Neural progenitor cell (in vitro differentiated cells): ENCODE measurements at regions not wholly inside any gene's neighbourhood (a gene's known extent, or its start where the extent isn't known, plus 50 kb on each side); places are given as distances from the start of the nearest gene placed in this dataset.

ENCODE experiments used
- DNase-seq: peaks from one replicate; pipeline ENCODE4 v3.0.0-alpha.2; 2016; ENCODE audit warnings: low spot score
- H2AFZ ChIP-seq: fragments of 200-600 bp; sonication (generic); replicated peaks from 2 replicates; pipeline ENCODE4 v1.6.1; 2016; ENCODE audit warnings: antibody characterized with exemption
- H3F3A ChIP-seq: fragments of 200-600 bp; sonication (generic); 2 replicates; pipeline ENCODE4 v1.6.1; 2016; ENCODE audit warnings: antibody characterized with exemption, low read depth
- H3K27ac ChIP-seq: fragments of 200-600 bp; sonication (generic); 2 replicates; pipeline ENCODE4 v1.5.1; 2016; ENCODE audit warnings: mild to moderate bottlenecking
- H3K27me3 ChIP-seq: fragments of 200-600 bp; sonication (generic); 2 replicates; pipeline ENCODE4 v1.6.1; 2016; ENCODE audit warnings: mild to moderate bottlenecking, moderate library complexity
- H3K36me3 ChIP-seq: fragments of 200-600 bp; sonication (generic); 2 replicates; pipeline ENCODE4 v1.5.1; 2016
- H3K4me1 ChIP-seq: fragments of 200-600 bp; sonication (generic); 2 replicates; pipeline ENCODE4 v1.6.1; 2016; ENCODE audit warnings: mixed run types
- H3K4me2 ChIP-seq: fragments of 200-600 bp; sonication (generic); 2 replicates; pipeline ENCODE4 v1.6.1; 2016
- H3K4me3 ChIP-seq: fragments of 200-600 bp; sonication (generic); 2 replicates; pipeline ENCODE4 v1.5.1; 2016
- H3K79me2 ChIP-seq: fragments of 200-600 bp; sonication (generic); 2 replicates; pipeline ENCODE4 v1.6.1; 2016; ENCODE audit warnings: low read depth
- H3K9ac ChIP-seq: fragments of 200-600 bp; sonication (generic); 2 replicates; pipeline ENCODE4 v1.6.1; 2016
- H3K9me3 ChIP-seq: fragments of 200-600 bp; sonication (generic); 2 replicates; pipeline ENCODE4 v1.5.1; 2016; ENCODE audit warnings: low read depth
- H4K20me1 ChIP-seq: fragments of 200-600 bp; sonication (generic); 2 replicates; pipeline ENCODE4 v1.6.1; 2016; ENCODE audit warnings: low read depth
- H3K27ac Mint-ChIP-seq: 3 replicates; pipeline ENCODE4 v1.8.0; 2021; ENCODE audit warnings: mixed read lengths
- H3K27me3 Mint-ChIP-seq: 2 replicates; pipeline ENCODE4 v1.8.0; 2022; ENCODE audit warnings: low read depth, mild to moderate bottlenecking, inconsistent platforms, moderate library complexity, mixed read lengths; ENCODE audit not compliant: insufficient read depth
- H3K36me3 Mint-ChIP-seq: 3 replicates; pipeline ENCODE4 v1.8.0; 2021; ENCODE audit warnings: mixed read lengths
- H3K4me1 Mint-ChIP-seq: 3 replicates; pipeline ENCODE4 v1.8.0; 2021; ENCODE audit warnings: mixed read lengths
- H3K4me3 Mint-ChIP-seq: 3 replicates; pipeline ENCODE4 v1.8.0; 2021; ENCODE audit warnings: mild to moderate bottlenecking, moderate library complexity, mixed read lengths
- H3K9me3 Mint-ChIP-seq: 3 replicates; pipeline ENCODE4 v1.8.0; 2020; ENCODE audit warnings: mixed read lengths
- EZH2 ChIP-seq: fragments of 200-600 bp; sonication (generic); IDR thresholded peaks from 2 replicates; pipeline ENCODE4 v1.6.1; 2017; ENCODE audit warnings: antibody characterized with exemption, mild to moderate bottlenecking, moderate library complexity
- EZH2phosphoT487 ChIP-seq: fragments of 200-600 bp; sonication (generic); IDR thresholded peaks from 2 replicates; pipeline ENCODE4 v1.6.1; 2017; ENCODE audit warnings: antibody characterized with exemption
- TF ChIP-seq, protein P1 (sequence below): fragments of 200-600 bp; sonication (generic); IDR thresholded peaks from 2 replicates; pipeline ENCODE4 v1.5.1; 2017; ENCODE audit warnings: antibody characterized with exemption, mild to moderate bottlenecking

DNA sequence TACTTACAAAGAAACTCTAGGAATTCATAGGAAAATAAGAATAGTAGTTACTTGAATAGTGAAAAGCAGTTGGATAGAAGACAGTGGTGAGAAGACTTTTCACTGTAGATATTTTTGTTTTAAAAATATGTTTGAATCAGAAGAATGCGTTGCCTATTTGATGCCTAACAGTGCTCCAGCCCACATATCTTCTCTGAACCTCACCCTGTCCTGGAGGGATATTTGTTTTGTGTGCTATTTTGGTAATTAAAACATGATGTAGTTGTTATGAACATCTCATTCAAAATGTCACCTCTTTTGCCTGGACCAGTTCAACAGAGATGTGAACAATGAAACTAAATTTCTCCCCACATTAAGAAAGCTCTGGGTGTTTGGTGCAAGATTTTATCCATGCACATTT, 87.6 kb downstream of the CARTPT start:
- H3K4me2 ChIP-seq = no peak overlapping the region

DNA sequence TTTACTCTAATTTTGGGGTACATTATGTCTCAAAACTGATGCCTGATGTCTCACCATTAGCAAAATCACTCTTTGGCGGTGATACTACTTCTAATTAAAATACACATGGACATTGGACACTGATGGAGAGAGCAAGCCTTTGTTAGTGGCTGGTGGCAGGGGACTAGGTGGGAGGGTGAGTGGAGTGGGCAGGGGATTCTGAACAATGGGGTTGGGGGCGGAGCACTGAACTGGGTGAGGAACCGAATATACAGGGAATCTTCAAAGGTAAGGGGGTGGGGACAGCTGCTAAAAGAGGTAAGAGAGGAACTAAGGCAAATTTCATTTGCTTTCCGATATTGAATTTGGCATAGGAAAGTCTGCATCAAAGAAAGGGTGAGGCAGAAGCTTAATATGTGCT, 88.8 kb downstream of the CARTPT start:
- peaks cover 50% of the 10 kb centered on the region for H3K4me1 Mint-ChIP-seq

More for the DNA sequence above, 87.6 kb downstream of the CARTPT start:
- no peak for TF ChIP-seq EZH2
- TF ChIP-seq, protein P1, sequence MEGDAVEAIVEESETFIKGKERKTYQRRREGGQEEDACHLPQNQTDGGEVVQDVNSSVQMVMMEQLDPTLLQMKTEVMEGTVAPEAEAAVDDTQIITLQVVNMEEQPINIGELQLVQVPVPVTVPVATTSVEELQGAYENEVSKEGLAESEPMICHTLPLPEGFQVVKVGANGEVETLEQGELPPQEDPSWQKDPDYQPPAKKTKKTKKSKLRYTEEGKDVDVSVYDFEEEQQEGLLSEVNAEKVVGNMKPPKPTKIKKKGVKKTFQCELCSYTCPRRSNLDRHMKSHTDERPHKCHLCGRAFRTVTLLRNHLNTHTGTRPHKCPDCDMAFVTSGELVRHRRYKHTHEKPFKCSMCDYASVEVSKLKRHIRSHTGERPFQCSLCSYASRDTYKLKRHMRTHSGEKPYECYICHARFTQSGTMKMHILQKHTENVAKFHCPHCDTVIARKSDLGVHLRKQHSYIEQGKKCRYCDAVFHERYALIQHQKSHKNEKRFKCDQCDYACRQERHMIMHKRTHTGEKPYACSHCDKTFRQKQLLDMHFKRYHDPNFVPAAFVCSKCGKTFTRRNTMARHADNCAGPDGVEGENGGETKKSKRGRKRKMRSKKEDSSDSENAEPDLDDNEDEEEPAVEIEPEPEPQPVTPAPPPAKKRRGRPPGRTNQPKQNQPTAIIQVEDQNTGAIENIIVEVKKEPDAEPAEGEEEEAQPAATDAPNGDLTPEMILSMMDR = no peak
- no peak for TF ChIP-seq EZH2phosphoT487
- Histone ChIP-seq H3K9me3 (no peaks in the 10 kb centered on the region), H3K27ac (no peak overlapping the region), H2AFZ (no peak overlapping the region), H4K20me1 (no peaks in the 10 kb centered on the region), H3K4me1 (peaks cover 15% of the 10 kb centered on the region), H3K79me2 (no peaks in the 10 kb centered on the region), H3K9ac (no peak overlapping the region), H3K27me3 (no peaks in the 10 kb centered on the region), H3K4me3 (no peak overlapping the region), H3F3A (peaks cover 6% of the 10 kb centered on the region), H3K36me3 (no peaks in the 10 kb centered on the region)
- Mint-ChIP-seq H3K27ac (no peak overlapping the region), H3K4me1 (peaks cover 48% of the 10 kb centered on the region), H3K9me3 (no peaks in the 10 kb centered on the region), H3K4me3 (no peak overlapping the region), H3K27me3 (peaks cover 2% of the 10 kb centered on the region), H3K36me3 (no peaks in the 10 kb centered on the region)
- no peak for DNase-seq

DNA sequence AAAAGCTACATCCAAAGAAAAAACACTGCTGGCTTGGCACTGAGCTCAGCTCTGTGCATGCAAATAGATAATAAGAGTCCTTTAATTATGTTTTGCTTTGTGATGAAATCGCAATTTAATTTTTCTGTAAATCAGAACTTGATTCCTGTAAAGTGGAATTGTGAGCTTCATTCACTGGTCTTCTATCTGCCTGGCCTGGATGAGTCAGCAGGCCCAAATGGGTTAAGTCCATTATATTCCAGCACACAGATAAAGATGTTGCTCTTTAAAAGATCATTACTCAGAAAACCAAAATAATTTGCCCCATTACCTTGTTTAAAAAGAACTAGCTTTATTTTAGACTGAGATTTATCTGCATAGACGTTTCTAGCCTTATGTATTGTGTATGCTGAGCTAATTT, 90.4 kb downstream of the CARTPT start:
- DNase-seq = no peak
- H3K4me1 ChIP-seq = peaks cover 15% of the 10 kb centered on the region
- H3K36me3 ChIP-seq = no peaks in the 10 kb centered on the region
- Mint-ChIP-seq H3K9me3 (no peaks in the 10 kb centered on the region), H3K4me1 (peaks cover 50% of the 10 kb centered on the region), H3K4me3 (no peak overlapping the region), H3K27me3 (peaks cover 2% of the 10 kb centered on the region), H3K27ac (no peak overlapping the region), H3K36me3 (no peaks in the 10 kb centered on the region)
- peak overlapping the region; percentile 82 for H2AFZ ChIP-seq
- H3F3A ChIP-seq = peaks cover 6% of the 10 kb centered on the region
- H3K4me2 ChIP-seq = no peak overlapping the region
- H3K9me3 ChIP-seq = no peaks in the 10 kb centered on the region
- no peaks in the 10 kb centered on the region for H3K79me2 ChIP-seq
- no peak overlapping the region for H3K4me3 ChIP-seq
- no peaks in the 10 kb centered on the region for H3K27me3 ChIP-seq
- no peaks in the 10 kb centered on the region for H4K20me1 ChIP-seq
- TF ChIP-seq EZH2 = no peak
- H3K9ac ChIP-seq = no peak overlapping the region
- H3K27ac ChIP-seq = no peak overlapping the region

More for the DNA sequence above, 88.8 kb downstream of the CARTPT start:
- Histone ChIP-seq H3K4me1 (peaks cover 15% of the 10 kb centered on the region), H3K4me2 (no peak overlapping the region), H3F3A (peaks cover 6% of the 10 kb centered on the region), H2AFZ (no peak overlapping the region), H3K27ac (no peak overlapping the region), H4K20me1 (no peaks in the 10 kb centered on the region), H3K9me3 (no peaks in the 10 kb centered on the region), H3K4me3 (no peak overlapping the region), H3K36me3 (no peaks in the 10 kb centered on the region), H3K27me3 (no peaks in the 10 kb centered on the region), H3K79me2 (no peaks in the 10 kb centered on the region), H3K9ac (no peak overlapping the region)
- no peak overlapping the region for H3K27ac Mint-ChIP-seq
- H3K27me3 Mint-ChIP-seq = peaks cover 2% of the 10 kb centered on the region
- TF ChIP-seq EZH2phosphoT487 (no peak), EZH2 (no peak)
- TF ChIP-seq, protein P1 = no peak
- DNase-seq = no peak
- H3K4me3 Mint-ChIP-seq = no peak overlapping the region
- H3K36me3 Mint-ChIP-seq = no peaks in the 10 kb centered on the region
- no peaks in the 10 kb centered on the region for H3K9me3 Mint-ChIP-seq

DNA sequence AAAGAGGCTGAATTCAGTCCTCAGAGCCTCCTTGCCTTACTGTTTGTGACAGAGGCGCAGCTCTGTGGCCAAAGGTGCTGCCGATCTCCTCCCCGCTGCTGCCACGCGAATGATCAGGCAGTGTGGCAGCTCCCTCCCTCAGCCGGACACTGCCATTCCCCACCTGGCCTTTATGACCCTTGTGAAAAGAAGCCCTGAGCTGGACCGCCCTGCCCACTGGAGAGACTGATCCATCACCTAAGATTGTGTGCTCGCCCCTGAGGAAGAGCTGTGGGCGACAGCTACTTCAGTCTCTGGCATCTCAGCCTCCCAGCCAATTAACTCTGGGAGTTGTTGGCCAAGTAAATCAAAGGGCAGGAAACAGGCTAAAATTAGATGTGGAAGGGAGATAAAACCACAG, 90.9 kb downstream of the CARTPT start:
- peaks cover 6% of the 10 kb centered on the region for H3F3A ChIP-seq
- peaks cover 15% of the 10 kb centered on the region for H3K4me1 ChIP-seq
- H3K79me2 ChIP-seq = no peaks in the 10 kb centered on the region
- no peaks in the 10 kb centered on the region for H3K36me3 ChIP-seq
- peak overlapping the region; percentile 12 for H3K4me2 ChIP-seq
- H3K27ac ChIP-seq = no peak overlapping the region
- peaks cover 50% of the 10 kb centered on the region for H3K4me1 Mint-ChIP-seq
- no peaks in the 10 kb centered on the region for H3K27me3 ChIP-seq
- peak overlapping the region; percentile 82 for H2AFZ ChIP-seq
- no peak overlapping the region for H3K4me3 Mint-ChIP-seq
- no peaks in the 10 kb centered on the region for H3K9me3 ChIP-seq
- no peaks in the 10 kb centered on the region for H3K36me3 Mint-ChIP-seq
- H3K27me3 Mint-ChIP-seq = no peaks in the 10 kb centered on the region
- TF ChIP-seq, protein P1 = no peak
- TF ChIP-seq EZH2 = no peak
- TF ChIP-seq EZH2phosphoT487 = no peak
- H4K20me1 ChIP-seq = no peaks in the 10 kb centered on the region
- DNase-seq = peak; percentile 7
- H3K4me3 ChIP-seq = no peak overlapping the region
- H3K27ac Mint-ChIP-seq = peak overlapping the region; percentile 88
- no peak overlapping the region for H3K9ac ChIP-seq
- H3K9me3 Mint-ChIP-seq = peaks cover 2% of the 10 kb centered on the region
